GM13977 (cell line): ENCODE measurements at regions not wholly inside any gene's neighbourhood (a gene's known extent, or its start where the extent isn't known, plus 50 kb on each side); places are given as distances from the start of the nearest gene placed in this dataset.

Experiments
- DNase-seq: peaks from one replicate; pipeline ENCODE4 v3.0.0; 2012; ENCODE audit warnings: low spot score
- CTCF ChIP-seq: IDR thresholded peaks from 2 replicates; pipeline ENCODE4 v1.5.1; 2012; ENCODE audit warnings: mild to moderate bottlenecking, control low read depth; ENCODE audit not compliant: insufficient read depth; ENCODE audit errors: extremely low read depth, missing control alignments
- in situ Hi-C: fragments of 300-500 bp; cut with MboI; formaldehyde crosslinking; loops from one replicate; pipeline ENCODE4 v1.12.0; 2022; ENCODE audit warnings: low sequenced_read_pairs, low pct_unique_long_range_greater_than_20kb, mixed read lengths, inconsistent platforms; ENCODE audit not compliant: unreplicated experiment

DNA sequence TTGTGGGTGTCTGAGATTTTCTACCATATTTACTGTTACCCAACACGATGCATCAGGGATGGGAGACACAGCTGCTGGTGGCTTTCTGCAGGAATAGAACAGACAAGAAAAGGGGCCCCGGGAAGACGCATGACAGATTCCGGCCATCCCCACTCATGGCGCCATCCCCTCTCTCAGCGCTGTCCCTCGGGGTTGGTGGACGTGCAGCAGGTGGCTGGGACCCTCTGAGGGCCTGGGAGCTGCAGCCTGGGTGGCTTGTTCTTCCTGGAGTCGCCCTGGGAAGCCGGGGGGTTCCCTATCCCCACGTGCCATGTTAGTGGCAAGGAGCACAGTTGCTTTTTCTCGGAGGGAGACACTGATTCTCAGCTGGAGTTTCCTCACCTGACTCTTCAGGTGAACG, 1123.3 kb downstream of the BRD1 start:
- in situ Hi-C loops, result no loop called here
- DNase-seq, result no peak
- no peak for TF ChIP-seq CTCF

- in situ Hi-C loops, result no loop called here
Measured at GRCh38 chr22:48703265-48703941, 1124.3 kb downstream of the BRD1 start.

GRCh38 chr22:48702573-48703264, 1125.0 kb downstream of the BRD1 start:
- DNase-seq, result no peak
- in situ Hi-C loops, result no loop called here
- no peak for TF ChIP-seq CTCF

More at GRCh38 chr22:48703265-48703941, 1124.3 kb downstream of the BRD1 start:
- no peak for DNase-seq
- TF ChIP-seq CTCF, result no peak

DNA sequence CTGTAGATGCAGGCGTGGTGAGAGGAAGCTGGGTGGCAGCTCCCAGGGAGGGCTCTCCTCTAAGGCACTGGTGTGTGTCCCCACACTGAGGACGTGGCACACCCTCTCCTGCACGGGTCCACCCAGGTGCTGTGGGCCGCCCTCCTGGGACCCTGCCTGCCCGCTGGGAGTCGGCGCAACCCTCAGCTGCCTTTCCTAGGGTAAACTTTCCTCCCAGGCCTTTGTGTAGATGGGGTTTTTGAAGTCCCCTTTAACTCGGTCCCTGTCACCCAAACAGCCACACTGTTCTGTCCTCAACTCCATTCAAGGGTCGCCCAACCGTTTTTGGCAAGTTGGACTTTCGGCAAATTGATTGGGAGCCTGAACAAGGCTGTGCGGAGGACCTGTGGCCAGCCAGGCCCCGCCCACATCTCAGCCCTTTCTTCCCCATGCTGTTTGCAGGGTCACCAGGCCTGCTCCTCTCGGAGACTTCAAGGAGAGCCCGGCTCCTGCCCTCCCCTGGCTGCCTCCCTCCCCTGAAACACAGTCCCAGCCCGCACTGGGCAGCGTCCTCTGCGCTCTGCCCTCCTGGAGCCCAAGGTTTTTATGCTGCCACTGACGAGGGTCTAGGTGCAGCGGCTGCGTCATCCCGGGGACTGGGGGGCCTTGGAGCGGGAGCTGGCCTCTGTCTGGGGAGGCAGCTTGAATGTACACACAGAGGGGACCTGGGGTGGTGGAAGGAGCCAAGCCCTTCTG, 1126.2 kb downstream of the BRD1 start:
- DNase-seq, result no peak
- in situ Hi-C loops, result no loop called here
- no peak for TF ChIP-seq CTCF

DNA sequence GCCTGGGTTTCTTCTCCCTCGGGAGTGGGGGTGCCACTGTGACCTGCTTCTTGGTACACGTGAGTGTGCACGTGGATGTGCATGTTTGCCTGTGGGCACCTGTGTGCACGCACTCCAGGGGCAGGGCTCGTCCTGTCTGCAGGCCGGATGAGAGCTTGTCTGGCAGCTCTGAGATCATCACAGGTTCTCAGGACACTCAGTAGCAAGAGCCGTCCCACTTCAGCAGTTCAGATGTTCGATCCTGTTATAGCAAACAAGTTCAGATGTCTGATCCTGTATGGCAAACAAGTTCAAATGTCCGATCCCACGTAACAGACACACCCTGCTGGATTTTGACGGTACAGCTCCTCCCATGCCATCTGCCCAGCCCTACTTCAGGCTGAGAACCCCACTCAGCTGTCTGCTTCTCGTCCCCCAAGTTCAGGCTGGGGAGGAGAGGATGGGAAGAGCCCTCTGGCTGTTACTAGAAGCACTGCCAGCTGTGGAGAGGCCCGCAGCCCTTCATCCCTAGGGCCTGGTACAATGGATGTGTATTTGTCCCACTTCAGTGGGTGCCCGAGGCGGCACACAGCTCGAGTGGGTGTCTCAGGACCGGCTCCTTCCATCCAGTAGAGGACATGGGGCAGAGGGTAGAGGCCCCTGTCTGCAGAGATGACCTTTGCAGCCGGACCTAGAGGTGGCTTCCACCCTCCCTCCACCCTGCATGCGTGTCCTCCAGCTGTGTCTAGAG, 1126.9 kb downstream of the BRD1 start:
- in situ Hi-C loops, result no loop called here
- DNase-seq, result no peak
- no peak for TF ChIP-seq CTCF

- DNase-seq, result no peak
- in situ Hi-C loops, result no loop called here
- no peak for TF ChIP-seq CTCF
Measured at GRCh38 chr22:48700180-48700565, 1127.5 kb downstream of the BRD1 start.
